Hematopoietic multipotent progenitor cell treated with erythropoietin and hydrocortisone succinate and interleukin-3 and kit ligand, for 8 days (in vitro differentiated cells): ENCODE measurements at regions not wholly inside any gene's neighbourhood (a gene's known extent, or its start where the extent isn't known, plus 50 kb on each side); places are given as distances from the start of the nearest gene placed in this dataset.

Source experiments
- DNase-seq: peaks from one replicate; pipeline ENCODE4 v3.0.0-alpha.2; 2015

- no peak for DNase-seq
Observed at GRCh38 chr3:147007736-147008245, 398.6 kb downstream of the ZIC4 start.

- DNase-seq: no peak
Observed at GRCh38 chr3:147002721-147003120, 397.6 kb upstream of the PLSCR5 start.

- no peak for DNase-seq
Observed at GRCh38 chr3:147000274-147000673, 395.1 kb upstream of the PLSCR5 start.

DNA sequence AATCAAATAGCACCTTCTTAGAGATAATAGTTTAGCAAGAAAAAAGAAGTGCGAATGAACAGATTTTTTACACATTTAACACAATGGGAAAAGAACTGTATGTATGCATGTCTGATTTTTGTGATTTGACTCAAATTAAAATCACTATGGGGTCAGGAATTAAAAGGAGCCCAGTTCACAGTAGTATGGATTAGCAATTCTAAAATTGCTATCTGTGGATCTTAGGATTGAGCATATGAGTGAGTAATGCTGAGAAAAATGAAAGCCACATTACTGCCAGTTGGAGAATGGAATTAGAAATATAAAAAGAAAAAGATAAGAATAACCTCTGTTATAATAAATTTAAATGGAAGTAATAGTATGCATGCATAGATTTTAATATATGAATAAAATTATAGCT is 386.8 kb upstream of the PLSCR5 start:
- no peak for DNase-seq

DNA sequence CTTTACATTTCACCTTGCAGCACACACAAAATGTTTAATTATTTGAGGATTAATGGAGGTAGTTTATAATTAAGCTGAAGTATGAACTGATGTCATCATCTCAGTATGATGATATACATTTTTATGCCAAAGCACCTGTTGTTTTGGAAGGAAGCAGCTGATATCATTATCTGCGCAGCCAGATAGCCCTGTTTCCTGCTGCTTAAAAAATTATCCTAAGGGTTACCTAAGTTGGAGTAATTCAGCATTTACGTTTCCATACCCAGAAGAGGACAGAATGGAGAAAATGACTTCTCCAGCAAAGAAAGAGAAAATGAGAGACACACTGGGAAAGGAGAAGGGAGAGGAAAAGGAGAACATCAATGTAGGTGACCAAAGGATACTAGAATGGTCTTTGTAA is 370.3 kb upstream of the PLSCR5 start:
- no peak for DNase-seq

- no peak for DNase-seq
Observed at GRCh38 chr3:146975032-146975431, 369.9 kb upstream of the PLSCR5 start.

- no peak for DNase-seq
Observed at GRCh38 chr3:146974001-146974400, 368.9 kb upstream of the PLSCR5 start.

- no peak for DNase-seq
Observed at GRCh38 chr3:146972726-146973125, 367.6 kb upstream of the PLSCR5 start.

GRCh38 chr3:146970236-146970635 is 365.1 kb upstream of the PLSCR5 start:
- DNase-seq: no peak

DNA sequence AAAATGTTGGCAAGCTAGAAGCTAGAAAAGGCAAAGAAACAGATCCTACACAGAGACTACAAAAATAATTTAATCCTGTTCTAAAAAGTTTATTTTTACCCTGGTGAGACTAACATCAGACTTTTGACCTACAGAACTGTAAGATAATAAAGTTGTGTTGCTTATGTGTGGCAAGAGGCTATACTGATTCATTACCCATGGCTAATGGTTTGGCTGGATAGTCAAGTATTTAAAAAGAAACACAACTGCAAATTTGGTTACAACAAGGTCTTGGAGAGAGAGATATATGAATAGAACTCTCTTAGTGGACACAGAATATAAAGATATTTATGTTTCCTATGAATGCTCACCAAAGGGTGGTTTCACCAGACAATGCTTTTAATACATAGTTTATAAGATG is 364.2 kb upstream of the PLSCR5 start:
- DNase-seq: no peak

DNA sequence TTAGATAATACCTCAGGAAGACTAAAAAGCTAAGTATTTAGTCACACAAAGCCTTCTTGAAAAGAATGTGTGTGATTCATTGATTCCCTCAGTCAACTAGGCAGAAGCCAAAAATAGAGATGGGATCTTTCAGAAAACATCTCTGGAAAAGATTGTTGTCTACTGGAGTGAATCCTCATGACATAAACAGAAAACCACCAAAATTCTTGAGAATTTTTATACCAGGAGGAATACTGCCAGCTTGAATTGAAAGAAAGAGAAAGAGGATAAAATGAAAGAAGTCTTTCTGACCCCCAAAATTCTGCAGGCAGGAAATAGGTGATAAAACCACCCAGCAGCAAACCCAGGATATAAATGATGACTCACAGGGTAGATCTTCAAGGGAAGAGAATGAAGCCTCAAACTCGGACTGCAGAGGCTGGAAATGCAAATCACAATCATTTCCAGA is 363.1 kb upstream of the PLSCR5 start:
- DNase-seq: no peak

- no peak for DNase-seq
Observed at GRCh38 chr3:146967783-146968182, 362.6 kb upstream of the PLSCR5 start.

DNA sequence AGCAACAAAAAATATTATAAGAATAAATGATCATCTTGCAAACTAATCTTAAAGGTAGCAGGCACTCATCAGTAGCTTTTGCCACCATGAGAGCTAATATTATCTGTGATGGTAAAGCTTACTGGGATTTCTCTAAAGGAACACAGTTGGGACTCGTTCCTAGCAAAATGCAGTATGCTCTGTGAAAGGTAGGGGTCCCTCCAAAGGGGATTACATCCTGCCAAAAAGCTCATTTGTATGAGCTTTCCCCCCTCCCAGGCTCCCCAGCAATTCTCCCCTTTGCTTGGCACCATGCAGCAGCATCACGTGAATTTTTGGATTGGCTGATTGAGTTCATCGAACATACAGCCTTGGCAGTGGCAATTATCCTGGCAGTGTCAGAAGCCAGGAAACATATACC is 361.0 kb upstream of the PLSCR5 start:
- DNase-seq: no peak

GRCh38 chr3:146953511-146953981 is 348.4 kb upstream of the PLSCR5 start:
- no peak for DNase-seq

DNA sequence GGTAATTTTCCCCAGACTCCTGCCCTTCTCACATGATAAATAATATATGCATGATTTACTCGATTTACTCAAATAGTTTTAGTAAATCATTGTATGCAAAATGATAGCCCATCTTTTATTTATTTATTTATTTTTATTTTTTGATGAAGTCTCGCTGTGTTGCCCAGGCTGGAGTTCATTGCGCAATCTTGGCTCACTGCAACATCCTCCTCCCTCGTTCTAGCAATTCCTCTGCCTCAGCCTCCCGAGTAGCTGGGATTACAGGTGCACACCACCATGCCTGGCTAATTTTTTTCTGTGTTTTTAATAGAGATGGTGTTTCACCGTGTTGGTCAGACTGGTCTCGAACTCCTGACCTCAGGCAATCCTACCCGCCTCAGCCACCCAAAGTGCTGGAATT is 343.8 kb upstream of the PLSCR5 start:
- DNase-seq: no peak

DNA sequence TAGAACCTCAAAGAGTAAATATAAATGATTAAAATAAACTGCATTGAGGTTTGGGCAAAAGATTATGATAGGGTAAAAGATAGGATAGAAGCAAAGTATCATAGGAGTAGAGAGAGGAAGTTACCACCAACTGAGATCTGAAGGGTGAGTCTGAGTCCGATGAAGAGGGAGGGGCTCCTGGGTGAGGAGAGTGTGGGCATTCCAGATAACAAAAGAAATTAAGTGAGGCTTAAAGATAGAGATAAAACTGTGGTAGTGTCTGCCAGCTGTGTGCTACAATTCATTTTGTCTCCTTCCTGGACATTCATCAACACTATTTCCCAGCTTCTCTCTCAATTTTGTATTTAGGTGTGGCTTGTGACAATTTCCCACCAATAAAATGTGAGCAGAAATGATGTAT is 343.0 kb upstream of the PLSCR5 start:
- peak; percentile 68 for DNase-seq

DNA sequence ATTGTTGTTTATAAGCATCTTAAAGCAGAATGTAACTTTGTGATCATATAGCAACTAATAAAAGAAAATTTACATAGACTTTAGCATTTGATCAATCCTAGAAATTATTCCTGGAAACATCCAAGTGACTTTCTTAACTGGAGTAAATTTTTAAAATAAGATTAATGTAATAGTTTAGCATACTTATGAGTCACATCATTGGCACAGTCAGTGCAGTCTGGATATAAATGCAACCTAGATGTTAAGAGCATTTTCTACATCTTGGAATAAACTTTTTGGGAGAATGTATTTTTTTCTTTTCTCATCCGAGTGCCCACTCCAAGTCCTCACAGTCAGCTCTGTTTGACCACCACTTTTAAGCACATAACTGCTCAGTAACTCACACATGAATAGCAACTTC is 324.6 kb upstream of the PLSCR5 start:
- no peak for DNase-seq

- no peak for DNase-seq
Observed at GRCh38 chr3:146928421-146929059, 323.4 kb upstream of the PLSCR5 start.

- no peak for DNase-seq
Observed at GRCh38 chr3:146921693-146922092, 316.5 kb upstream of the PLSCR5 start.

GRCh38 chr3:146914409-146914808 is 309.3 kb upstream of the PLSCR5 start:
- no peak for DNase-seq

DNA sequence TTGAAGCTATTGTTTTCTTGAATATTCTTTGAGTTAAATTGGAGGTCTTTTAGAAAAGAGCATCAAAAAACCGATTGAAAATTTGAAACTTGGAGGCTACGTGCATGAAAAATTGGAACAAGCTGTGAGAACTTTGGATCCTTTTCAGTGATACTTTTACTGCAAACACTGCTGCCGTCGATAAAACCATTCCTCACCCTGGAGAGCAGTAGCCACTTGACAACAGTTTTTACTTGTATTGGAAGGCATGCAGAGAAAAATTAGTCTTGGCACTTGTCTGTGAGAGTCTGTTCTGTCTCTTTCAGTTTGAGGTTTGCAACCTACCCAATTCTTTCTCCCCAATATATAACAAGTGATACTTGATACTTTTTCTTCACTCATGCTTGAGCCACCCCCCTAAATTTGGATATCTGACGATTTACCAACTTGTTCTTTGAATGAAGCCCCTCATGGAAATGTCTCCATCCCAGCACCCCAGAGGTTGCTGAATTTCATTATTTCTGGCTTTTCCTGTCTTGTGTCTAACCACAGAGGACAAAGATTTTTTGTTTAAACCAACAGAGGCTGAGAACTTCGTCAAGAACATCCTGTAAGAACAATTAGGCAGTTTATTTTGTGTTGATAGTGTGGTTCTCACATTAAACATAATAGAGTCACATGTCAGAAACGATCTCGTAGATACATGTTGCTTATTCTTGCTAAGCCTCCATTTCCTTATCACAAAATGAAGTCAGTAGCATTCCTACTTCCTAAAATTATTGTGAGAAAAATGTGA is 307.3 kb upstream of the PLSCR5 start:
- DNase-seq: no peak

- DNase-seq: no peak
Observed at GRCh38 chr3:146903927-146904326, 298.8 kb upstream of the PLSCR5 start.

GRCh38 chr3:146899171-146899570 is 294.0 kb upstream of the PLSCR5 start:
- DNase-seq: no peak

GRCh38 chr3:146896711-146897110 is 291.6 kb upstream of the PLSCR5 start:
- DNase-seq: no peak
